Suppressor macrophage treated with lipopolysaccharide for 1 hour (primary cell): ENCODE measurements at regions not wholly inside any gene's neighbourhood (a gene's known extent, or its start where the extent isn't known, plus 50 kb on each side); places are given as distances from the start of the nearest gene placed in this dataset.
A peak's percentile ranks its signal among the peaks of the same experiment; 100 is the strongest.
"Not testable (repeated sequence)": the region's sequence is repeated elsewhere in the genome, so short reads cannot be mapped to it uniquely, and the experiment has no call there.

Experiments used
- DNase-seq, 3 donors: peaks; one replicate each; pipeline ENCODE4 v3.0.0-alpha.2; 2020 to 2022

GRCh38 chr21:43286196-43286595 lies 117.4 kb downstream of the CRYAA start:
- DNase-seq: no peak

GRCh38 chr21:43284700-43285099 lies 115.9 kb downstream of the CRYAA start:
- DNase-seq: no peak

GRCh38 chr21:43284238-43284637 lies 115.4 kb downstream of the CRYAA start:
- no peak for DNase-seq

- not testable (repeated sequence) for DNase-seq
Observed at GRCh38 chr21:43283925-43284221, 115.1 kb downstream of the CRYAA start.

GRCh38 chr21:43283136-43283924 lies 114.5 kb downstream of the CRYAA start:
- no peak for DNase-seq

GRCh38 chr21:43282358-43283120 lies 113.7 kb downstream of the CRYAA start:
- no peak for DNase-seq

GRCh38 chr21:43281661-43282357 lies 113.0 kb downstream of the CRYAA start:
- DNase-seq: no peak

GRCh38 chr21:43280949-43281633 lies 112.3 kb downstream of the CRYAA start:
- peak; percentile 28 to 45 (median 32) for DNase-seq

- DNase-seq: no peak
Observed at GRCh38 chr21:43279578-43279894, 110.7 kb downstream of the CRYAA start.

- no peak for DNase-seq
Observed at GRCh38 chr21:43278766-43279577, 110.2 kb downstream of the CRYAA start.

GRCh38 chr21:43278359-43278758 lies 109.6 kb downstream of the CRYAA start:
- DNase-seq: no peak

GRCh38 chr21:43277481-43278351 lies 108.9 kb downstream of the CRYAA start:
- no peak for DNase-seq

GRCh38 chr21:43276811-43277210 lies 108.0 kb downstream of the CRYAA start:
- DNase-seq: no peak

GRCh38 chr21:43275421-43276211 lies 106.8 kb downstream of the CRYAA start:
- no peak for DNase-seq

GRCh38 chr21:43274946-43275310 lies 106.1 kb downstream of the CRYAA start:
- DNase-seq: no peak

- no peak for DNase-seq
Observed at GRCh38 chr21:43274022-43274945, 105.5 kb downstream of the CRYAA start.

GRCh38 chr21:43273708-43274021 lies 104.9 kb downstream of the CRYAA start:
- DNase-seq: no peak

- no peak for DNase-seq
Observed at GRCh38 chr21:43273016-43273707, 104.4 kb downstream of the CRYAA start.

- no peak for DNase-seq
Observed at GRCh38 chr21:43272591-43272990, 103.8 kb downstream of the CRYAA start.
